PC-3 (cell line): ENCODE measurements at regions not wholly inside any gene's neighbourhood (a gene's known extent, or its start where the extent isn't known, plus 50 kb on each side); places are given as distances from the start of the nearest gene placed in this dataset.

Experiments
- CTCF ChIP-seq: fragments of 300-600 bp; sonication (generic); conservative IDR thresholded peaks from 2 replicates; pipeline ENCODE4 v1.5.1; 2017; ENCODE audit warnings: antibody characterized with exemption, low read depth, mild to moderate bottlenecking, low read length
- EZH2 ChIP-seq: fragments of 300-600 bp; sonication (generic); IDR thresholded peaks from one replicate; pipeline ENCODE4 v1.6.1; 2017; ENCODE audit warnings: antibody characterized with exemption, mild to moderate bottlenecking, low read length; ENCODE audit not compliant: unreplicated experiment

- no peak for TF ChIP-seq CTCF
- TF ChIP-seq EZH2, result no peak
Measured at GRCh38 chr10:121268863-121269432, 329.3 kb downstream of the FGFR2 start.
